ENCODE measurements at regions not wholly inside any gene's neighbourhood (a gene's known extent, or its start where the extent isn't known, plus 50 kb on each side); places are given as distances from the start of the nearest gene placed in this dataset.

- no peak overlapping the region for H3K4me3 ChIP-seq
- H3K27me3 ChIP-seq (ENCODE audit: low read depth): no peaks in the 10 kb centered on the region
- no peak overlapping the region for H3K27ac ChIP-seq
- TF ChIP-seq, protein P1, sequence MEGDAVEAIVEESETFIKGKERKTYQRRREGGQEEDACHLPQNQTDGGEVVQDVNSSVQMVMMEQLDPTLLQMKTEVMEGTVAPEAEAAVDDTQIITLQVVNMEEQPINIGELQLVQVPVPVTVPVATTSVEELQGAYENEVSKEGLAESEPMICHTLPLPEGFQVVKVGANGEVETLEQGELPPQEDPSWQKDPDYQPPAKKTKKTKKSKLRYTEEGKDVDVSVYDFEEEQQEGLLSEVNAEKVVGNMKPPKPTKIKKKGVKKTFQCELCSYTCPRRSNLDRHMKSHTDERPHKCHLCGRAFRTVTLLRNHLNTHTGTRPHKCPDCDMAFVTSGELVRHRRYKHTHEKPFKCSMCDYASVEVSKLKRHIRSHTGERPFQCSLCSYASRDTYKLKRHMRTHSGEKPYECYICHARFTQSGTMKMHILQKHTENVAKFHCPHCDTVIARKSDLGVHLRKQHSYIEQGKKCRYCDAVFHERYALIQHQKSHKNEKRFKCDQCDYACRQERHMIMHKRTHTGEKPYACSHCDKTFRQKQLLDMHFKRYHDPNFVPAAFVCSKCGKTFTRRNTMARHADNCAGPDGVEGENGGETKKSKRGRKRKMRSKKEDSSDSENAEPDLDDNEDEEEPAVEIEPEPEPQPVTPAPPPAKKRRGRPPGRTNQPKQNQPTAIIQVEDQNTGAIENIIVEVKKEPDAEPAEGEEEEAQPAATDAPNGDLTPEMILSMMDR (IDR thresholded peaks at IDR 0.05): no peak
- no peaks in the 10 kb centered on the region for H3K4me1 ChIP-seq
- DNase-seq (no peak), ATAC-seq (no peak)
- intact Hi-C loops (cut with DNase I): no loop called here
- H3K36me3 ChIP-seq: no peaks in the 10 kb centered on the region
- H3K9me3 ChIP-seq: no peaks in the 10 kb centered on the region
Observed at GRCh38 chr5:122547669-122548068, 227.2 kb upstream of the SNX2 start.

GRCh38 chr5:122559676-122560075, 215.2 kb upstream of the SNX2 start:
- no peak overlapping the region for H3K27ac ChIP-seq
- no peaks in the 10 kb centered on the region for H3K36me3 ChIP-seq
- DNase-seq (no peak), ATAC-seq (no peak)
- no peaks in the 10 kb centered on the region for H3K9me3 ChIP-seq
- no peaks in the 10 kb centered on the region for H3K27me3 ChIP-seq (ENCODE audit: low read depth)
- TF ChIP-seq, protein P1 (IDR thresholded peaks at IDR 0.05): no peak
- H3K4me3 ChIP-seq: no peak overlapping the region
- intact Hi-C loops (cut with DNase I): no loop called here
- H3K4me1 ChIP-seq: no peaks in the 10 kb centered on the region

GRCh38 chr5:122561209-122561608, 213.7 kb upstream of the SNX2 start:
- Histone ChIP-seq H3K27ac (no peak overlapping the region), H3K9me3 (no peaks in the 10 kb centered on the region), H3K27me3 (ENCODE audit: low read depth) (no peaks in the 10 kb centered on the region), H3K4me3 (no peak overlapping the region), H3K4me1 (no peaks in the 10 kb centered on the region), H3K36me3 (no peaks in the 10 kb centered on the region)
- intact Hi-C loops (cut with DNase I): no loop called here
- ATAC-seq (no peak), DNase-seq (no peak)
- TF ChIP-seq, protein P1 (IDR thresholded peaks at IDR 0.05): no peak

DNA sequence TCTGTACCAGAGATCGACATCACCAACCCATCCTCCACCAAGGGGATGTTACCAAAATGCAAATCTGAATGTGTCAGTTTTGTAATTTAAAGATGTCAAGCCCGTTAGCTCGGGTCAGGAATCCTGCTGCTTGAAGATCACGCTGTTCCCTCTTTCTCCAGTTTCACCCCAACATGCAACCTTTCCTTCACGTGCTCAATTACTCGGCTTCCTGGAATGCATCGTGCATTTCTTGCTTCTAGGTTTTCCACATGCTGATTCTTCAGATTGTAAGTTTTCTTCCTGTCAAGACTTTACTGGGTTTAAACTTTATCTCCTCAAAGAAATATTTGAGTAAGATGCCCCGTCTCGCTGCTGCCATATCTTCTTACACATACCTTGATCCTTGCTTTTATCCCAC, 209.5 kb upstream of the SNX2 start:
- no peak for DNase-seq
- H3K4me3 ChIP-seq: no peak overlapping the region
- H3K27ac ChIP-seq: no peak overlapping the region
- no peaks in the 10 kb centered on the region for H3K9me3 ChIP-seq
- intact Hi-C loops (cut with DNase I): no loop called here
- no peaks in the 10 kb centered on the region for H3K27me3 ChIP-seq (ENCODE audit: low read depth)
- TF ChIP-seq, protein P1 (IDR thresholded peaks at IDR 0.05): no peak
- H3K36me3 ChIP-seq: no peaks in the 10 kb centered on the region
- H3K4me1 ChIP-seq: no peaks in the 10 kb centered on the region
- no peak for ATAC-seq

- DNase-seq (no peak), ATAC-seq (no peak)
- Histone ChIP-seq H3K4me3 (no peak overlapping the region), H3K27ac (no peak overlapping the region), H3K4me1 (no peaks in the 10 kb centered on the region), H3K36me3 (no peaks in the 10 kb centered on the region), H3K27me3 (ENCODE audit: low read depth) (no peaks in the 10 kb centered on the region), H3K9me3 (no peaks in the 10 kb centered on the region)
- TF ChIP-seq, protein P1 (IDR thresholded peaks at IDR 0.05): no peak
- intact Hi-C loops (cut with DNase I): no loop called here
Observed at GRCh38 chr5:122576256-122577016, 198.4 kb upstream of the SNX2 start.
